GM12873 (cell line): ENCODE measurements at regions not wholly inside any gene's neighbourhood (a gene's known extent, or its start where the extent isn't known, plus 50 kb on each side); places are given as distances from the start of the nearest gene placed in this dataset.

Experiments
- CTCF ChIP-seq: IDR thresholded peaks from 2 replicates; pipeline ENCODE4 v1.5.1; 2012; ENCODE audit warnings: low read depth, mild to moderate bottlenecking, moderate library complexity, low read length, control low read depth; ENCODE audit not compliant: insufficient read depth; ENCODE audit errors: missing control alignments

- TF ChIP-seq CTCF: no peak
Measured at GRCh38 chr13:37306778-37307544, 201.5 kb upstream of the CSNK1A1L start.

GRCh38 chr13:37303606-37304005 lies 198.1 kb upstream of the CSNK1A1L start:
- no peak for TF ChIP-seq CTCF

GRCh38 chr13:37302686-37303085 lies 197.2 kb upstream of the CSNK1A1L start:
- TF ChIP-seq CTCF: no peak

GRCh38 chr13:37295573-37295972 lies 190.1 kb upstream of the CSNK1A1L start:
- no peak for TF ChIP-seq CTCF

GRCh38 chr13:37295071-37295470 lies 189.6 kb upstream of the CSNK1A1L start:
- no peak for TF ChIP-seq CTCF

- no peak for TF ChIP-seq CTCF
Measured at GRCh38 chr13:37294472-37294871, 189.0 kb upstream of the CSNK1A1L start.

- no peak for TF ChIP-seq CTCF
Measured at GRCh38 chr13:37293295-37293694, 187.8 kb upstream of the CSNK1A1L start.
